T47D (cell line): ENCODE measurements at regions not wholly inside any gene's neighbourhood (a gene's known extent, or its start where the extent isn't known, plus 50 kb on each side); places are given as distances from the start of the nearest gene placed in this dataset.

Experiments
- DNase-seq, 2 experiments: peaks; one replicate each; pipeline versions ENCODE4 v3.0.0 to v3.0.0-alpha.2; 2011 to 2012; ENCODE audit warnings: low read depth in 1 of 2, low spot score in 1 of 2
- JUND ChIP-seq: IDR thresholded peaks from 2 replicates; pipeline ENCODE4 v1.6.1; 2012; ENCODE audit warnings: low read depth
- in situ Hi-C: cut with HindIII; loops from 2 replicates; pipeline ENCODE4 v1.10.0; 2016; ENCODE audit warnings: low sequenced_read_pairs, low pct_unique_long_range_greater_than_20kb

DNA sequence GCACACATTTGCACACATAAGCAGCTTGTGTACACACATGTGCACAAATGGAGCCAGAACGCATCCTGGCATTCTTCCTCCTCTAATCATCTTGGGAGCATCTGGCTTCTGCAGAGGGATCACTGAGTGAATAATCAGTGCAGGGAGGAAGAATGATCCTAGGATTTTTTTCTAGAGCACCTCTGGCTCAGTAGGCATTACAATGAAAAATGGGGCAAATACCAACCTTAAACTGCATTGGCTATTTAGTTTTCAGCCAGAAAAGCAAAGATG is 205.7 kb upstream of the TCF21 start:
- no peak for DNase-seq
- in situ Hi-C loops = no loop called here
- TF ChIP-seq JUND = no peak

DNA sequence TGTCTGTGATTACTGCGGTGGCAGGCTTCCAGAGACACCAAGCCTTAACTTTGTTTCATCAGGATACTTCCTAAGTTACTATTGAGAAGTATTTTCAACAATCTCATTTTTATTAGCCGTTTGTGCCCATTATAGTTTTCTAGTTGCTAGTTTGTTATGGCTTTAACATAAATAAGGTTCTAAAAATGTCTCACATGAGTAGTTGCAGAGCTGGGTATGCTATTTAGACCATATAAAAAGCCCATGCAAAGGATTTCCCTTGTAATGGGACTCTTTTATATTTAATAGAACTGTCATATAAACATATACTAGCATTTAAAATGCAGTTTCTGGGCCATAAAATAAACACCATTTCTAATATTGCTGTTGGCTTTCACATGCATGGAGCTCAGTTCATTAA is 205.3 kb upstream of the TCF21 start:
- in situ Hi-C loops = no loop called here
- no peak for DNase-seq
- no peak for TF ChIP-seq JUND

DNA sequence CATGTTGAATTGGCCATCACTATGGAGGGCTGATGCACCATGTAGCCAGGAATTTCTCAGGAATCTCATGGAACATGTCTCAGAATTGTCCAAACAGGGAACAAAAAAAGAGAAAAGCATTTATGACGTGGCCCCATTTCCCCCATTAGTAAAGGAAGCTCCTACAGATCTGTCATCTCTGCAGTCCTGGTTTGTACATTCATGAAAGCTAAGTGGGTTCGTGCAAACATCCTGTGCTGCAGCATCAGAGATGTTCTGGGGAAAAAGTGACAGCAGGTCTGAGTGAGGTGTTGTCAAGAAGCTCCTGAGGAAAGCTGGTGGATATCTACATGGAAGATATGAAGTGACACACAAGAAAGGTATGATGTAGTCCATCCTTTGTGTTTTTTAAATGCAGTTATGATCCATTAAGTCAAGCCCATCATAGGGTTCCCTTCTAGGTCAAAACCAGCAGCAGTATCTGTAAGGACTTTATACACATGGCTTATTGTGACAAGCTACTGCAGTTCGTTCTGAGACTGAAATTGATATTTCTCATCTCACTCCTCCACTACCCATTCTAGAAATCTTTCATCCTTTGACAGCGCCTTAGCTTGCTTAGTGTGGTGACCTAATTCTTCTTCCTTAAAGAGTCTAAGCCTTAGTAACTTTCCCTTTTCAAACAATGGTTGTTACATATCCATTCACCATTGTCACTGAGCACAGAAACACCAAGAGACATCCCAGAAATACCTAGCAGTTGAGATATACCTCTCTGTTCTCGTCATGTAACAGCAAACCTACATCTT is 200.0 kb upstream of the TCF21 start:
- in situ Hi-C loops = no loop called here

DNA sequence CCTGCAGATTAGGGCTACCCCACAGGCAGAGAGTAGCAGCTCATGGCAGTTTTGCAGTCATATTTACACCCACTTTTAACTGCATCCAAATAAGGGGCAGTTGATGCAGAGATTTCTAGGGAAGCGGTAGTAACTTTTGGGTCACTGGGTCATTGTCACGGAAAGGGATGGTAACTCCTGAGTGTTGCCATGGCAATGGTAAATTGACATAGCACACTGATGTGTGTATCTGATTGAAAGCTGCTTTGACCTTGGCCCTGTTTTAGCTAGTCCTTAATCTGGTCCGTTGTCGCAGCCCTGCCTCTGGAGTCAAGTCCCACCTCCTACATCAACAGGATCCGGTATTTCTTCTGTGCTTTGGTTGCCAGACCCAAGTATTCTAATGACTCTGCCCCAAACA is 199.1 kb upstream of the TCF21 start:
- in situ Hi-C loops = no loop called here
- no peak for DNase-seq
- no peak for TF ChIP-seq JUND

More for the DNA sequence above, 200.0 kb upstream of the TCF21 start:
- TF ChIP-seq JUND = no peak
- no peak for DNase-seq

DNA sequence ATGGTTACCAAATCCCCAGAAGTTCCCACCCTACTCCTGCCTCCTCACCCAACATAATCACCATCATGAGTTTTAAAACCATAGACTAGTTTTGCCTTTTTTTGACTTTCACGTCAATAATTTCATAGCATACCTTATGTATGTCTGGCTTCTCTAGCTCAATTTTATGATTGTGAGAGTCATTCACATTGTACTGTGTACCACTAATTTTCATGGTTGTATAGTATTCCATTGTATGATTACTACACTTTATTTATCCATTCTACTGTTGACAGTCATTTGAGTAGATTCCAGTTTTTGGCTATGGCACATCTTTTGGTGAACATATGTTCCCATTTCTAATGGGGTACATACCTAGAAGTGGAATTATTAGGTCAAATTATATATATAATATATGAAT is 195.3 kb upstream of the TCF21 start:
- DNase-seq = no peak
- in situ Hi-C loops = no loop called here
- TF ChIP-seq JUND = no peak

DNA sequence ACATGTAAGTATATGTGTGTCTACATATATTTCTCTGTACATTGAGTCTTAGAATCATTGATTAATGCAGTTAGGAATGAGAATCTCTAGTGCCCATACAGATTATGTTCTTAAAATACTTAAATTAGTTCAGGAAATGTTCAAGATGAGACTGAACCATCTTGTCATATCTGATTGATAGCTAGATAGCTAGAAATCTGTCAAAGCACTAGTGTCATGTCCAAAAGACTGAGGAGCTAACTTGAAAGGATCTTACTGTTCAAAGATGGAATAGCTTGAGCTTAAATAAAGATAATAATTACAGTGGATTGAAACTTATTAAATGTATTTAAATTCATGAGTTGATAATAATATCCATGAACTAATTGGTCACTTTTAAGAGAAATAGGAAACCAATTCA is 191.7 kb upstream of the TCF21 start:
- DNase-seq = no peak
- in situ Hi-C loops = no loop called here
- TF ChIP-seq JUND = no peak

DNA sequence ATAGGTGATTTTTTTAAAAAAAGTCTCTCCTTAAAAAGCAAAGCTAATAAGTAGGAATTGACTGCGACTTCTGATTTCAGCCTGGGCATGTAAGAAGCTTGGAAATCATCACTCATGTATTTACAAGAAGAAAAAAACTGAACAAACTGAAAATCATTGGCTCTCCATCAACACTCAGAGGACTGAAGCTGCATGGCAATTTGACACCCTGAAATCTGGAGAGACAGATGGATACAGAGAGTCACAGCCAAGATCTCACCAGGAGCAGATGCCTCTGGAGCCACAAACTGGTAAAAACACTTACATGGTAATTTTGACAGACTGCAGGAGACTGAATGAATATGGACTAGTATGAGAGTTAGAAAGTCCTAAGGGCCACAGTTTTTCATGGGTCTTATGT is 191.2 kb upstream of the TCF21 start:
- DNase-seq = no peak
- in situ Hi-C loops = no loop called here

DNA sequence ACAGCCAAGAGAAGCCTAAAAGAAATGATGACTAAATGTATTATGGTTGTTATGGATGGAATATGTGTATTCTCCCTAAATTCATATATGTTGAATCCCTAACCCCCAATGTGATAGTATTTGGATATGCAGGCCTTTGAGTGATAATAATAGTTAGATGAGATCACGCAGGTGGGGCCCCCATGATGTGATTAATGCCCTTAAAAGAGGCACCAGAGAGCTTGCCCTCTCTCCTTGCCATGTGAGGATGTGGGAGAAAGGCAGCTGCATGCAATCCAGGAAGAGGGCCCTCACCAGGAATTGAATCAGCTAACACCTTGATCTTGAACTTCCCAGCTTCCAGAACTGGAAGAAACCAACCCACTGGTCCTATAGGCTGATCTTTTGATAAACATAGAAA is 190.6 kb upstream of the TCF21 start:
- no peak for TF ChIP-seq JUND
- in situ Hi-C loops = no loop called here
- no peak for DNase-seq

More for the DNA sequence above, 191.2 kb upstream of the TCF21 start:
- TF ChIP-seq JUND = no peak

DNA sequence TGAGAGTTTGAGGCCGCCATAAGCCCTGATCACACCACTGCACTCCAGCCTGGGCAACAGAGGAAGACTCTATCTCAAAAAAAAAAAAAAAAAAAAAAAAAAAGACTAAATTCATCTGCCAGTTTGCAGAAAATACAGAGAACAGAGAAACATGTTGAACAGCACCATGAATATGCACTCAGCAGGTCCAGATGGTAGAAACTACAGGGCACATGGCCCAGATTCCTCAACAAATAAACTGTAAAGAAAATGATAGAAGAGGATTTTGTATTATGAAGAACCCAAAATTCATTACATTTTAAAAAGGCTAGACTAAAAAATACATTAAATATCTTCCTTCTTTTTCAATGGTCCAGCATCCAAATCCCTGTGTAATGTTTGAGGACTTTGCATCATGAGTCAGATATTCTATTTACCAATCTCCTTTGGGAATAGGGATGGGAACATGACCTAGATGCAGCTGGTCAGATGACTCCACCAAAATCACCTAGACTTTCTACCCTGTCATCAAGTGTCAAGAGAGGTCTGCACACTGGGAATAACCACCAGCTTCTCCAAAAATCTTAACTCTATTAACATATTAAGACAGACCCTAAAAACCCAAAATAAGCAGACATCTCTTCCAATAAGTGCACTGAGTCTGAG is 189.1 kb upstream of the TCF21 start:
- in situ Hi-C loops = no loop called here
- no peak for TF ChIP-seq JUND
- no peak for DNase-seq

DNA sequence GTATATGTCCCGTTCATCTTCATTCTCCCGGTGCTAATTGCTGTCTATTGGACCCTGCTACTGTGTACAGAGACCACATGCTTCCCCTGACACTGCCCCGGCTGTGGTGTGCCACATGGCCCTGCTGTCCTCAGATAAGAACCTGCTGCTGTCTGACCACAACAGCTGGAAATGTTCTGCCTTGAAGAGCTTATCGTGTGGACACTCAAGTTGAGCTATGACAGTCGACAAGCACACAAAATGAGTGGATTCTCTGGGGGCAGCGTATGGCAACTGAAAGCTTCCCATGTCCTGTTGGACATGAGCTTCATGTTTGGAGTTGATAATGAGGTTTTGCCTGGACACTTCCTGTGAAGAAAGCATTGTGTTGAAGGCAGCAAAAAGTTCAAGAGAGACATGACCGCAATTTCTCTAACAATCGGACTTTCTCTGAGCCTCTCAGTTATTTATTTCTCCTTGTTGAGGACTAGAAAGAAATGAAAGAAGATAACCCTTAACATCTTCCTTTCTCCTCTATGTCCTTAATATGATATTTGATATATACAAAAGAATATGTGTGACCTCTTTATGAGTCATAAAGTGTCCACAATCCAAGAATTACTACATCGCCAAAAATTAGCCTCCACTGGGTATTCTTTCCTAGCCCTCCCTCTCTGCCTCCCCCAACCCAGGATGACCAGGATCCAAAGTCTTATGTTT is 187.1 kb upstream of the TCF21 start:
- in situ Hi-C loops = no loop called here
- DNase-seq = no peak
- no peak for TF ChIP-seq JUND

DNA sequence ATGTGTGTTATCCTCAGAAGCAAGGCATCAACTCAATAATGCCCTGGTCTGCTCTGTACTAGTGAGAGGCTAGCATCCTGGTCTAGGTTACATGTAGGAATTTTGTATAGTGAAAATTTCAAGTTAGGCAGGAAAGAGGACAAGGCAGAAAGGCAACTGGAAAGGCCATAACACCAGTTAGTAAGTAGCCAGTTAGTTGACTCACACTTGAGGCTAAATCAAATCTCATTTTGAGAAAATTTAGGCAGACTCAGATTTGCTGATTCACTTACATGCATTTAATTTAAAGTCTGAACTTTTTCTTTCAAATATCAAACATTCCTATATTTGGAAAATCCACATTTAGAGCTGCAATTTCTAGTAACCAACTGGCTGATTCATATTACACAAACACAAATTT is 184.5 kb upstream of the TCF21 start:
- no peak for DNase-seq
- no peak for TF ChIP-seq JUND
- in situ Hi-C loops = no loop called here

DNA sequence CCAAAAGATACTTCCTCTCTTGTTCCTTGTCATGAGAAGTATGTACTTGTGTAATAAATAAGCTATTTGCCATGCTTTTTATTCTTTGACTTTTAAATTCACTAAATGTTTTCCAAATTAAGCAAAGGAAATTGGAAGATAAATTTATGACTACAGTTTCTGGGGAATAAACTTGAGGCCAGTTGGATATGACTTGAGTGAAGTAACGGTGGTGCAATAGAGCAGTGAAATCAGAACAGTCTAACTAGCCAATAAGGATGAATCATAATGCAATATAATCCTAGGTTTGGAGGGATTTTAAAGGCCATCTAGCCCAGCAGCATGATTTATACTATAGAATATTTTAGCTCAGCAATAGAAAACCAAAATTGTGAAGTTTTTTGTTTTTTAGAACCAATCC is 183.8 kb upstream of the TCF21 start:
- no peak for TF ChIP-seq JUND
- in situ Hi-C loops = no loop called here
- DNase-seq = no peak

DNA sequence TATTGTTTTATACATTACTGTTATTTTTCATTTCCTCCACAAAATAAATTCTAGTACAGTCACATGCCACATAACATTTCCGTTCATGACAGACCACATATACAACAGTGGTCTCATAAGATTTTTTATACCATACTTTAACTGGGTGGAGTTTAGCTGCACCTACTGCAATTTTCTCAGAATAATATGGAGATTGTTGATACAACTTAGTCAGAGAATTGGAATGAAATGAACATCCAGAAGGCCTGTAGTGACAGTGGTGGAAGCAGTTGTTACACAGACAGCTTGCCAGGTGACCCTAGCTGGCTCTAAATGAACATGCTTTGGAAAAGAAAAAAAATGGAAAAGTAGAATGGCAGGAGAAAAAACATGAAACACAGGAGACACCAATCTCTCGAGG is 183.2 kb upstream of the TCF21 start:
- TF ChIP-seq JUND = no peak
- no peak for DNase-seq
- in situ Hi-C loops = no loop called here

DNA sequence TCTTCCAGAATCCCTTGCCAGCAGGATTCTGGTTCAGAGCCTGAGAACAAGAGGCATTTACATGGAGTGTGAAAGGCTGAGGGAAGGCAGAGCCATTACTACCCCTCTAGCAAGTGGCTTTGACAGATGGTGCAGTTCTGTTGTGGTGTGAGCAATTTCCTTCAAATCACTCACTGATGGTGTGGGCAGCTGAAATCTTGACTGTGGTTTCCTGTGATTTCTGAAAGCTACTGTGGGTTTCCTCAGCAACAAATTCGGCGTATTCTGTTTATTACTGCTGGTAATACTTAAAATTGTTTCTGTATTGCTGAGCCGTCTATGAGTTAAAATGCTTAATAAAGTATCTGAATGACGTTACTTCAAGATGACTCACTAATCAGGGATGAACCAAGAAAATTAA is 181.5 kb upstream of the TCF21 start:
- no peak for DNase-seq
- TF ChIP-seq JUND = no peak

More for the DNA sequence above, 181.5 kb upstream of the TCF21 start:
- in situ Hi-C loops = no loop called here
